ENCODE measurements at regions not wholly inside any gene's neighbourhood (a gene's known extent, or its start where the extent isn't known, plus 50 kb on each side); places are given as distances from the start of the nearest gene placed in this dataset.
A peak's percentile ranks its signal among the peaks of the same experiment; 100 is the strongest.

DNA sequence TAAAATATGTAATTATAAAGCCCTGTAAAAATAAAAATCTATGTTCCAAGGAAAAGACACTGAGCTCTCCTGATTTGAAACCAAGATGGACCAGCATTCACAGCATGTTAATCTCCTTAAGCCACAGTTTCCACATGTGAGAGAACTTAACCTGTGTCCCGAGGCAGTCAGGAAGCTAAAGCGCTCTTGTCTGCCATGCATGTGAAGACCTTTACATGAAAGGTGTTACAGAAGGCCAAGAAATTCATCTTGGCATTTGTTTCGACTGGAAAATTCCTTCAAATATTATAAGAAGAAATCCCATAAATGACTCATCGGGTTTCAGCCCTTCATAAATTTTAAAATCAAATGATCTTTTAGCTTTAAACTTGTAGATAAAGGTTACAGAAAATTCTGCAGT is 328.6 kb downstream of the CDH2 start:
- intact Hi-C loops (cut with micrococcal nuclease): no loop called here
- Mint-ChIP-seq H3K27me3 (ENCODE audit: insufficient read depth, unreplicated experiment) (no peaks in the 10 kb centered on the region), H3K4me3 (ENCODE audit: unreplicated experiment) (no peak overlapping the region), H3K9me3 (ENCODE audit: unreplicated experiment) (no peaks in the 10 kb centered on the region), H3K4me1 (ENCODE audit: insufficient read depth, unreplicated experiment) (peaks cover 15% of the 10 kb centered on the region), H3K36me3 (ENCODE audit: insufficient read depth, unreplicated experiment) (no peaks in the 10 kb centered on the region), H3K27ac (ENCODE audit: low read depth, unreplicated experiment) (no peak overlapping the region)
- no peak for DNase-seq (ENCODE audit: unreplicated experiment)
- TF ChIP-seq, protein P1, sequence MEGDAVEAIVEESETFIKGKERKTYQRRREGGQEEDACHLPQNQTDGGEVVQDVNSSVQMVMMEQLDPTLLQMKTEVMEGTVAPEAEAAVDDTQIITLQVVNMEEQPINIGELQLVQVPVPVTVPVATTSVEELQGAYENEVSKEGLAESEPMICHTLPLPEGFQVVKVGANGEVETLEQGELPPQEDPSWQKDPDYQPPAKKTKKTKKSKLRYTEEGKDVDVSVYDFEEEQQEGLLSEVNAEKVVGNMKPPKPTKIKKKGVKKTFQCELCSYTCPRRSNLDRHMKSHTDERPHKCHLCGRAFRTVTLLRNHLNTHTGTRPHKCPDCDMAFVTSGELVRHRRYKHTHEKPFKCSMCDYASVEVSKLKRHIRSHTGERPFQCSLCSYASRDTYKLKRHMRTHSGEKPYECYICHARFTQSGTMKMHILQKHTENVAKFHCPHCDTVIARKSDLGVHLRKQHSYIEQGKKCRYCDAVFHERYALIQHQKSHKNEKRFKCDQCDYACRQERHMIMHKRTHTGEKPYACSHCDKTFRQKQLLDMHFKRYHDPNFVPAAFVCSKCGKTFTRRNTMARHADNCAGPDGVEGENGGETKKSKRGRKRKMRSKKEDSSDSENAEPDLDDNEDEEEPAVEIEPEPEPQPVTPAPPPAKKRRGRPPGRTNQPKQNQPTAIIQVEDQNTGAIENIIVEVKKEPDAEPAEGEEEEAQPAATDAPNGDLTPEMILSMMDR (IDR thresholded peaks at IDR 0.05; ENCODE audit: unreplicated experiment): no peak
- ChIA-PET POLR2A (interaction anchor here (0.7 kb wide), 2 partner anchors 10 to 968 kb away, joined by 3 to 4 read pairs; no protein-coding TSS in a partner anchor), CTCF (interaction anchor here (0.7 kb wide), 1 partner anchor 16 kb away, joined by 3 read pairs; no protein-coding TSS in a partner anchor)
- no TSS peak for BruUV-seq (replicated peaks)

DNA sequence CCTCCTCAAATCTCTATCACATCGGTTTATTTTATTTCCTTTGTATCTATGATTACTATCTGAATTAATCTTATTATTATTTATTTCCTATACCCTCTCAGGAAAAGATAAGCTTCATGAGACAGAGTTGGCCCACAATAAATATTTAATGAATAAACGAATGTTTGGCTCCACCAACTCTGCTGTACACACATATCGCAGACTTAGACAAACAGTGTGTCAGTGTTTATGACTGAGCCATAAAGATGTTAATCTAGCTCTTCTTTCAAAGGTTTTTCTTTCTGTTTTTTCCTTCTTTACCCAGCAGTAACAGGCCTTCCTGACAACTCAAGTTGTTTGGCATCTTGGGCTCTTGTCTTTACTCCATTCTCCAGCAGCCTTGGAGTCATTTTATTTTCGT is 329.5 kb downstream of the CDH2 start:
- no peak overlapping the region for H3K4me3 Mint-ChIP-seq (ENCODE audit: unreplicated experiment)
- H3K36me3 Mint-ChIP-seq (ENCODE audit: insufficient read depth, unreplicated experiment): no peaks in the 10 kb centered on the region
- no peaks in the 10 kb centered on the region for H3K9me3 Mint-ChIP-seq (ENCODE audit: unreplicated experiment)
- no peak overlapping the region for H3K27ac Mint-ChIP-seq (ENCODE audit: low read depth, unreplicated experiment)
- BruUV-seq (replicated peaks): no TSS peak
- H3K4me1 Mint-ChIP-seq (ENCODE audit: insufficient read depth, unreplicated experiment): peaks cover 16% of the 10 kb centered on the region
- TF ChIP-seq, protein P1 (IDR thresholded peaks at IDR 0.05; ENCODE audit: unreplicated experiment): no peak
- ChIA-PET CTCF (interaction anchor here (0.6 to 1.0 kb wide), 3 partner anchors 11 to 199 kb away, joined by 3 to 5 read pairs (median 3); no protein-coding TSS in a partner anchor), POLR2A (interaction anchor here (0.6 kb wide), 1 partner anchor 273 kb away, joined by 3 read pairs; no protein-coding TSS in a partner anchor)
- intact Hi-C loops (cut with micrococcal nuclease): no loop called here
- DNase-seq (ENCODE audit: unreplicated experiment): no peak
- no peaks in the 10 kb centered on the region for H3K27me3 Mint-ChIP-seq (ENCODE audit: insufficient read depth, unreplicated experiment)

DNA sequence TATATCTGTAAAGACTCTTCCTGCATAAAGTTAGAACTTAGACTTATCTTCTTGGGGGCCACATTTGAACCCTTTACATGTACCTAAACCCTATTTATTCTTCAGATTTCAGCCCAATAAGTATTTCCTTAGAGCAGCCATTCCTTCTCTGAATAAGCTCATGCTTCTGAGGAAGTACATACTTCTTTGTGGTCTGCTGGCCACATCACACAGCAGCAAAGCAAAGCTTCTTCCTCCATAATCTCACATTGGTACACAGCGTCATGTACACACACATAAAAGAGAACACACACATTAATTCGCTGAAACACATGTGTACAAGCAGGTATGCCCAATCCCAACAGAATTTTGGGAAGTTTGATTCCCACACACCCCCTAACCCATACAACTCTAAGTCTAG is 331.0 kb downstream of the CDH2 start:
- BruUV-seq (replicated peaks): no TSS peak
- Mint-ChIP-seq H3K4me1 (ENCODE audit: insufficient read depth, unreplicated experiment) (peaks cover 16% of the 10 kb centered on the region), H3K4me3 (ENCODE audit: unreplicated experiment) (no peak overlapping the region), H3K27me3 (ENCODE audit: insufficient read depth, unreplicated experiment) (no peaks in the 10 kb centered on the region), H3K36me3 (ENCODE audit: insufficient read depth, unreplicated experiment) (no peaks in the 10 kb centered on the region), H3K27ac (ENCODE audit: low read depth, unreplicated experiment) (no peak overlapping the region), H3K9me3 (ENCODE audit: unreplicated experiment) (no peaks in the 10 kb centered on the region)
- POLR2A ChIA-PET: no interaction called here
- intact Hi-C loops (cut with micrococcal nuclease): no loop called here
- no peak for DNase-seq (ENCODE audit: unreplicated experiment)
- CTCF ChIA-PET: no interaction called here
- TF ChIP-seq, protein P1 (IDR thresholded peaks at IDR 0.05; ENCODE audit: unreplicated experiment): no peak

DNA sequence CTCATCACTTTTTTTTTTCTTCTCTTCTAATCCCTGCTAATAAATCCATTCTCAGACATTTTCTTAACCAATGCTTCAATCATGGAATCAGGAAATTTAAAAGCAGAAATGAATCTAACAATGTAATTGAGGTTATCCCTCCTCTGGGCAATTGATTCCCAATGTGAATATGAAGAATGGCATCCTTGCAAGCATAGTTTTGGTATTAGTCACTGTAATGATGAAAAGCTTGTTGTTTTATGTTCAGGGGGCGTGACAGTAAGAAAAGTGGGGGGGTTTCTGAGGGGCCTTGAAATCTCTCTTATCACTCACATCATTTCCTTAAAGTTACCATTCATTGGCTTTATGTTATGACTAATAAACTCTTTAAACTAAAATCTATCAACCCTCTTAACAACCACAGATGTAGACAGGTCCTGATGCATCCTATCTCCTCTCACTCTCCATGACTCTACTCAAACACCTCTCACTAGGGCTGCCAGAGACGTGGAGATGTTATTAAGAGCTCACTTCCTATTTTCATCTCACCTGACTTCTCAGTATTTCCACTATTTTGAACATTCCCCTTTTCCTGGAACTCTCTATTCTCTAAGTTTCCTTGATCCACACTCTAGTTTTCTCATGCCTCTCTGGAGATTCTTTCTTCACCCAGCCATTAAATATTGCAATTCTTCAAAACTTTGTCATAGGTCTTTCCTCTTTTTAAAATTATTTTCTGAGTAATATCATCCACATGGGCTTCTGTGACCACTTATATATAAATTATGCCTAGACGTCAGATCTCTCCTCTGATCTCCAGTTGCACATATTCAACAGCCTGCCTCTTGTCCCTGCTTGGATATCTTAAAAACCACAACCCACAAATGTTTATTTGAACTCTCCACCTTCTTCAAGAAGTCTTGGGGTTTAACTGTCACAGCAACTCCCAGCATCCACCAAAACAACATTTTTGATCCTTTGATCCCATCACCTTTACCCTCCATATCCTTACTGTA is 332.9 kb downstream of the CDH2 start:
- POLR2A ChIA-PET: interaction anchor here (0.6 to 0.7 kb wide), 2 partner anchors 21 to 605 kb away, joined by 3 to 4 read pairs; no protein-coding TSS in a partner anchor
- Mint-ChIP-seq H3K27me3 (ENCODE audit: insufficient read depth, unreplicated experiment) (no peaks in the 10 kb centered on the region), H3K4me1 (ENCODE audit: insufficient read depth, unreplicated experiment) (peaks cover 23% of the 10 kb centered on the region), H3K4me3 (ENCODE audit: unreplicated experiment) (no peak overlapping the region), H3K27ac (ENCODE audit: low read depth, unreplicated experiment) (no peak overlapping the region), H3K36me3 (ENCODE audit: insufficient read depth, unreplicated experiment) (no peaks in the 10 kb centered on the region), H3K9me3 (ENCODE audit: unreplicated experiment) (no peaks in the 10 kb centered on the region)
- CTCF ChIA-PET: interaction anchor here (0.6 to 0.7 kb wide), 3 partner anchors 59 to 335 kb away, joined by 3 to 5 read pairs (median 3); no protein-coding TSS in a partner anchor
- BruUV-seq (replicated peaks): no TSS peak
- intact Hi-C loops (cut with micrococcal nuclease): no loop called here
- peak; percentile 30 for DNase-seq (ENCODE audit: unreplicated experiment)
- TF ChIP-seq, protein P1 (IDR thresholded peaks at IDR 0.05; ENCODE audit: unreplicated experiment): no peak

Data from MCF 10A (cell line).